DMS114 treated with DMSO at 0.1 percent for 48 hours (cell line): ENCODE measurements at regions not wholly inside any gene's neighbourhood (a gene's known extent, or its start where the extent isn't known, plus 50 kb on each side); places are given as distances from the start of the nearest gene placed in this dataset.
A peak's percentile ranks its signal among the peaks of the same experiment; 100 is the strongest.

Experiments used
- DNase-seq: peaks from one replicate; lab custom pipeline; 2025; ENCODE audit not compliant: unreplicated experiment; lab: John Stamatoyannopoulos, UW

- no peak for DNase-seq
Observed at GRCh38 chr10:21329995-21330627, 195.4 kb downstream of the SKIDA1 start.

GRCh38 chr10:21327289-21327993 is 198.0 kb downstream of the SKIDA1 start:
- no peak for DNase-seq

GRCh38 chr10:21326594-21327288 is 198.7 kb downstream of the SKIDA1 start:
- DNase-seq, result no peak

GRCh38 chr10:21318540-21319167 is 206.8 kb downstream of the SKIDA1 start:
- no peak for DNase-seq

- DNase-seq, result no peak
Observed at GRCh38 chr10:21317902-21318301, 207.6 kb downstream of the SKIDA1 start.

- peak; percentile 88 for DNase-seq
Observed at GRCh38 chr10:21315645-21316220, 209.7 kb downstream of the SKIDA1 start.

- no peak for DNase-seq
Observed at GRCh38 chr10:21314906-21315644, 210.4 kb downstream of the SKIDA1 start.

GRCh38 chr10:21314111-21314626 is 211.3 kb downstream of the SKIDA1 start:
- no peak for DNase-seq

- DNase-seq, result no peak
Observed at GRCh38 chr10:21313691-21314090, 211.8 kb downstream of the SKIDA1 start.

- DNase-seq, result no peak
Observed at GRCh38 chr10:21311426-21311825, 214.1 kb downstream of the SKIDA1 start.

- no peak for DNase-seq
Observed at GRCh38 chr10:21309427-21309826, 216.1 kb downstream of the SKIDA1 start.

GRCh38 chr10:21308946-21309345 is 216.5 kb downstream of the SKIDA1 start:
- no peak for DNase-seq

GRCh38 chr10:21308018-21308417 is 217.5 kb downstream of the SKIDA1 start:
- DNase-seq, result no peak

- no peak for DNase-seq
Observed at GRCh38 chr10:21304608-21305007, 220.9 kb downstream of the SKIDA1 start.

- DNase-seq, result no peak
Observed at GRCh38 chr10:21304198-21304597, 221.3 kb downstream of the SKIDA1 start.

- DNase-seq, result no peak
Observed at GRCh38 chr10:21300551-21300950, 224.9 kb downstream of the SKIDA1 start.

GRCh38 chr10:21299330-21299729 is 226.2 kb downstream of the SKIDA1 start:
- no peak for DNase-seq

GRCh38 chr10:21298701-21299100 is 226.8 kb downstream of the SKIDA1 start:
- DNase-seq, result no peak

- DNase-seq, result no peak
Observed at GRCh38 chr10:21297603-21298383, 227.7 kb downstream of the SKIDA1 start.
